ENCODE measurements at regions not wholly inside any gene's neighbourhood (a gene's known extent, or its start where the extent isn't known, plus 50 kb on each side); places are given as distances from the start of the nearest gene placed in this dataset.

GRCh38 chr12:63250486-63250885, 99.5 kb upstream of the AVPR1A start:
- Mint-ChIP-seq H3K9me3 (no peaks in the 10 kb centered on the region), H3K4me3 (no peak overlapping the region), H3K27ac (ENCODE audit: unreplicated experiment) (no peak overlapping the region), H3K4me1 (peaks cover 5% of the 10 kb centered on the region), H3K36me3 (ENCODE audit: low read depth) (no peaks in the 10 kb centered on the region), H3K27me3 (ENCODE audit: low read depth) (no peaks in the 10 kb centered on the region)
- no peak for TF ChIP-seq CTCF (conservative IDR thresholded peaks at IDR 0.05)
- no peak for DNase-seq (ENCODE audit: low read depth, low spot score)

GRCh38 chr12:63238892-63239291, 87.9 kb upstream of the AVPR1A start:
- no peak for DNase-seq (ENCODE audit: low read depth, low spot score)
- Mint-ChIP-seq H3K9me3 (peaks cover 9% of the 10 kb centered on the region), H3K4me3 (no peak overlapping the region), H3K27ac (ENCODE audit: unreplicated experiment) (no peak overlapping the region), H3K36me3 (ENCODE audit: low read depth) (peaks cover 6% of the 10 kb centered on the region), H3K27me3 (ENCODE audit: low read depth) (peaks cover 5% of the 10 kb centered on the region), H3K4me1 (no peaks in the 10 kb centered on the region)
- no peak for TF ChIP-seq CTCF (conservative IDR thresholded peaks at IDR 0.05)

GRCh38 chr12:63232896-63233295, 81.9 kb upstream of the AVPR1A start:
- Mint-ChIP-seq H3K9me3 (no peaks in the 10 kb centered on the region), H3K4me3 (no peak overlapping the region), H3K27me3 (ENCODE audit: low read depth) (peaks cover 2% of the 10 kb centered on the region), H3K4me1 (no peaks in the 10 kb centered on the region), H3K36me3 (ENCODE audit: low read depth) (no peaks in the 10 kb centered on the region), H3K27ac (ENCODE audit: unreplicated experiment) (no peak overlapping the region)
- DNase-seq (ENCODE audit: low read depth, low spot score) = no peak
- no peak for TF ChIP-seq CTCF (conservative IDR thresholded peaks at IDR 0.05)

GRCh38 chr12:63228853-63229252, 77.9 kb upstream of the AVPR1A start:
- no peak overlapping the region for H3K27ac Mint-ChIP-seq (ENCODE audit: unreplicated experiment)
- DNase-seq (ENCODE audit: low read depth, low spot score) = no peak
- TF ChIP-seq CTCF (conservative IDR thresholded peaks at IDR 0.05) = no peak
- no peaks in the 10 kb centered on the region for H3K27me3 Mint-ChIP-seq (ENCODE audit: low read depth)
- H3K4me1 Mint-ChIP-seq = no peaks in the 10 kb centered on the region
- no peak overlapping the region for H3K4me3 Mint-ChIP-seq
- H3K36me3 Mint-ChIP-seq (ENCODE audit: low read depth) = no peaks in the 10 kb centered on the region
- no peaks in the 10 kb centered on the region for H3K9me3 Mint-ChIP-seq

GRCh38 chr12:63226792-63227463, 75.9 kb upstream of the AVPR1A start:
- Mint-ChIP-seq H3K36me3 (ENCODE audit: low read depth) (no peaks in the 10 kb centered on the region), H3K9me3 (no peaks in the 10 kb centered on the region), H3K4me1 (no peaks in the 10 kb centered on the region), H3K4me3 (no peak overlapping the region), H3K27ac (ENCODE audit: unreplicated experiment) (no peak overlapping the region), H3K27me3 (ENCODE audit: low read depth) (no peaks in the 10 kb centered on the region)
- TF ChIP-seq CTCF (conservative IDR thresholded peaks at IDR 0.05) = no peak
- DNase-seq (ENCODE audit: low read depth, low spot score) = no peak

Data from neural crest cell (in vitro differentiated cells).